ENCODE measurements at regions not wholly inside any gene's neighbourhood (a gene's known extent, or its start where the extent isn't known, plus 50 kb on each side); places are given as distances from the start of the nearest gene placed in this dataset.

- DNase-seq, result no peak
Measured at GRCh38 chr4:63020661-63021060, 1388.6 kb downstream of the TECRL start.

GRCh38 chr4:63017300-63017699 is 1392.0 kb downstream of the TECRL start:
- no peak for DNase-seq

DNA sequence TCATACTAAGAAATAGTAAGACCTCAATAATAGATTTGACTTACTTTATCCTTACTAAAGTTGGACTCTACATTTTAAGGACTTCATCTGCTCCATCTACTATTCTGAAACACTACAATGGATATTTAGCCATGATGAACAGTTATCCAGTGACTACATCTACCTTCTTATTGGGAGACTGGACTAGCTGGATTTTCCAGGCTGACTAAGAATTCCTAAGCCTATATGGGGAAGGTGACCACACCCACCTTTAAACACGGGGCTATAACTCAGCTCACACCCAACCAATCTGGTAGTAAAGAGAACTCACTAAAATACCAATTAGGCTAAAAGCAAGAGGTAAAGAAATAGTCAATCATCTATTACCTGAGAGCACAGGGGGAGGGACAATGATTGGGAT is 1438.4 kb downstream of the TECRL start:
- no peak for DNase-seq

GRCh38 chr4:62960415-62960814 is 1448.8 kb downstream of the TECRL start:
- no peak for DNase-seq

DNA sequence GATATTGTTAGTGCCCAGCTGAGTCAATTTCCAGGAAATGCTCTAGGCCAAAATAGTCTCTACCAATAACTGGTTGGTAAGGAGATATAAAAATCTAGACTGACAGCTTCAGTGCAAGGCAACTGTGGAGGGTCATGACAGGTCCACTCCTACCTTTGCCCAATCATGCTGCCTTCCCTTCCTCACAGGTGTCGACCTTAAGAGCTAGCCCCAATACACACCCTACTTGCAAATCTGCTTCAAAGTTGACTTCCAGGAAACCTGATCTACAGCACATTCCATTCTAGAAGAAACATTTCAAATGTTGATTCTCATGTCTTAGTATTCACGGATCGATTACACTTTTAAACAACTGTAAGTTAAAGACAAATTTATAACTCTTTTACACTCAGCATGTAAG is 1455.5 kb downstream of the TECRL start:
- DNase-seq, result no peak

GRCh38 chr4:62952366-62952765 is 1456.9 kb downstream of the TECRL start:
- DNase-seq, result no peak

DNA sequence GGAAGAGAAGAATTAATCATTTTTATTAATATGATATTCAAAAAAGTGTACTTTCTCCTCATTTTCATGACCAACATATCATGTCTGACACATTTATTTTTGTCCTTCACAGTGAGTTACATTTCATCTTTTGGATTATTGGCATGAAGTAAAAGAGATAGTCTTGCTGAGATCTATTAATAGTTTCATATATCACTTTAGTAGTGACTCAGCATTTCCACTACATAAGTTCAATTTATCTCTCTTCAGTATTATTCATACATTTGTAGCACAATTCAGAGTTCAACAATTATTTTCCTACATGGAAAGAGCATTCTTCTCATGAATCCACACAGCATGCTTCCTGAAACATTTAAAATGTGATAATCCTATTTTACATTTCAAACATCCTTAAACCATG is 1461.1 kb downstream of the TECRL start:
- peak; percentile 2 for DNase-seq

DNA sequence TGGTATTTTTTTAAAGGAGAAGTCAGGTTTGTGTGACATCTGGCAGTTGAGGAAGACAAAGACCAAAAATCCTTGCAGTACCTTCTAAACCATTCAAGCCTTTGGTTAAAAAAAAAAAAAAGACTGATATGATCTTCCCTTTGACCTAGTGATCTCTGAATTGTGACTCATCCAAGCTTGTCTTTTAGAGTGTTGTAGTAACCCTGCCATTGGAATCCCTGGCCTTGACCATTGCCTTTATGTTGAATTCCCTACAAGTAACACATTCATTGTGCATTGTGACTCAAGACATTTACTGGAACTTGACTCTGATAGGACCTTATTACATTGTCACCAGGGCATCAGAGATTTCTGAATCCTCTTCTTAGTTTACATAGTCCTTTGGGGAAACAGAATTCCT is 1469.0 kb downstream of the TECRL start:
- DNase-seq, result no peak

- no peak for DNase-seq
Measured at GRCh38 chr4:62930884-62931283, 1478.4 kb downstream of the TECRL start.

GRCh38 chr4:62928483-62928882 is 1480.8 kb downstream of the TECRL start:
- DNase-seq, result no peak

DNA sequence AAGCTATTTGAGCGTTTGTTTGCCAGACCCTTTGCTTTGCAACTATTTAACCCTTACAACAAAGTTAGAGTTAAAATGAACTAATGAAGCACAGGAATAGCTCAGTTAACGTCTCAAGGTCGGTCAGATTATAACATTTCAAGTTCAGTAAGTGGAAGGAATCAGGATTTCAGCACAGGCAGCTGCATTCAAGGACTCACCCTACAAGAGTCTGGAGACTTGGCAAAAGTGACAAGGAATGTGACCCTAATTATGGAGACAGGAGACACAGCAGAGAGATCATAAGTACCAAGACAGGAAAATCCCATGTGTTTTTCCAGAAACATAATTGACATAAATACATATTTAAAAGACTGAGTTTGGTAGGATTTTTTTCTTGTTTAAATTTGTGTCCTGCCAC is 1481.7 kb downstream of the TECRL start:
- no peak for DNase-seq

DNA sequence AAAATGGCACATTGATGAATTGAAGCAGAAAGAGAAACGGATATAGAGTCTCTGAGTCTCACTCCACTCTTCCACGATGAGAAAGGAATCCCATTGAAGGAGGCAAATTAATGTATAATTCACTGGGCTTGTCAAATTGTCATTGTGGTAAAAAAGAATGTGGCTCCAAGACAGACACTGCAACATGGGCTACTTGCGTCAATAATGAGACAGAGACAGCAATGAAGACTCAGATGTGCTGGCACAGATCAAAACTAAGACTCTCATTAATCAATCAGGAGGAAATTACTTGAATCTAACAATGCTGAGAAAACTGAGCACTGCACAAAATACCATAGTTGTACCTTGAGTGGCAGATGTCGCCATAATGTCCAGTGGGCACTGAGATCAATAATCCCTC is 1485.5 kb downstream of the TECRL start:
- no peak for DNase-seq

DNA sequence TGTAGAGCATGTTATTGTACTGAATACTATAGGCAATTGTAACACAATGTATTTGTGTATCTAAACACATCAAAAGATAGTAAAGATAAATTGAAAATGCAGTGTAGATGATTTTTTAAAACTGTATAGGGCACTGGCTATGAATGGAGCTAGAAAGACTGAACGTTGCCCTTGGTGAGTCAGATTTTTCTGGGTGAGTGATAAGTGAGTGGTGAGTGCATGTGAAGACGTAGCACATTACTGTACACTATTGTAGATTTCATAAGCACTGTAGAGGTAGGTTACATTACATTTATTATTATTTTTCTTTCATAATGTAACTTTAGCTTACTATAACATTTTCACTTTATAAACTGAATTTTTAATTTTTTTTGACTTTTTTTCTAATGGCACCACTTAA is 1491.6 kb downstream of the TECRL start:
- no peak for DNase-seq

DNA sequence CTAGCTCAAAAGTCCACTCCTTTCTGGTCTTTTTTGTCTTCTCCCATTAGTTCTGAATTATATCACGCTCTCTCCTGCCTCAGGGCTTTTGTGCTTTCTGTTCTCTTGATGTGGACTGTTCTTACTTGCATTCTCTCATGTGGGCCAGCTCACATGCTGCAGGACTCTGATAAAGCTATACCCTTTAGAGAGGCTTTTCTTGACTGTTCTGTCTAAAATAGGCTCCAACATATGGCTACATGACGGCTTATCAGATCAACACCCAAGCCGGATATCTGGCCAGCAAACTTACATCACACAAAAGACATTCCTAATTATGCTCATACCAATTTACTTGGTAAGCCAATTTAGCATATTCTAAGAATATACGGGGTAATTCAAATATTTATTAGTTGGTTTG is 1494.5 kb downstream of the TECRL start:
- DNase-seq, result no peak

DNA sequence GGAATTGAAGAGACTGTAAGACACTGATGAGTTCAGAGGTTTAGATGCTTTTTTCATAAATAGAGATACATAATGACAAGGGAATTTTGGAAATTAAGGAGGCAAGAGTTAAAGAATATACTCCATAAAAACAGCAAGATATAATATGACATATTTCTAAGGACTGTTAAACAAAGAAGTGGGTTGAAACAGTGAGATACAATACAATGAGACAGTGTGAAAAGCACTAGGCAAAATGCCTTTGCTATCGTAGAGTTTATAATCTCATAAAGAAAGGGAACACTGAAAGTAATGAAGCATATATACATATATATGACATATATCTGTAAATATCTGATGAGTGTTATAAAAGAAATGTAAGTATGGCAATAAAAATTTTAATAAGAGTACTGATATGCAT is 1496.2 kb downstream of the TECRL start:
- no peak for DNase-seq

- no peak for DNase-seq
Measured at GRCh38 chr4:62912531-62912930, 1496.7 kb downstream of the TECRL start.

- no peak for DNase-seq
Measured at GRCh38 chr4:62909238-62909637, 1500.0 kb downstream of the TECRL start.

- DNase-seq, result no peak
Measured at GRCh38 chr4:62901101-62901500, 1508.1 kb downstream of the TECRL start.

- DNase-seq, result peak; percentile 22
Measured at GRCh38 chr4:62899646-62900364, 1509.4 kb downstream of the TECRL start.

- no peak for DNase-seq
Measured at GRCh38 chr4:62898115-62898514, 1511.1 kb downstream of the TECRL start.

DNA sequence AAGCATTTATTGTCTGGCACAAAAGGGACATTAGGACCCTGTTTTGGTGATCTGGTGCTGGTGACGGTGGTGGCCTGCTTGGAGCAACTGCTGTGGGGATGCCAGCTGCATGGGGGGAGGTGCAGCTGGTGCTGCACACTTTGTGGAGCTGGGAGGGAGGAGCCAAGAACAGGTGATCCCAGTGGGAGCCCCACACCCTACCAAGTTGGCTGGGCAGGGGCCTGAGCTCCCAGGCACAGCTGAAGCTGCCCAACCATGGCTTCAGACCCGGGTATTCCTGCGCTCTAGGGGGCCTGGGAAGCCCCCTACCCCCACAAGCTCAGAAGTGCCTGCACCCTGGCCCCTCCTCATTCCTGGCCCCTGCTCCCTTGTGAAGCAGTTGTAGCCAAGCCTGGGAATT is 1512.5 kb downstream of the TECRL start:
- no peak for DNase-seq

DNA sequence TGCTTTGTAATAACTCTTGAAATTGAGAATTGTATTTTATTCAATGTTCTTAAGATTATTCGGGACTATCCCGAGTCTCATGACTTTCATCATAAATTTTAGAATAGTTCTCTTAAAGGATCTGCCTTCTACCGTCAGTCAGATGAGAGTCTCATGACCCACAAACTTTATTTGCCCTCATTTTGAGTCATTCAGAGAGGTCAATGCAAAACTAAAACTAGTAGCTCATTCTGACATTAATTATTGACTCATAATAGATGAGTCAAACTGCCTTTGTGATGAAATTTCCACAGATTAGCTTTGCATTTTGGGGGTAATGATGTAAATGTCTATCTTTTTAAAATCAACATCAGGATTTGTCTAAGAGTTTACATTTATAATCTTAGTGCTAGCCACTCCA is 1527.3 kb downstream of the TECRL start:
- peak; percentile 4 for DNase-seq

- DNase-seq, result peak; percentile 9
Measured at GRCh38 chr4:62881210-62881609, 1528.0 kb downstream of the TECRL start.

- no peak for DNase-seq
Measured at GRCh38 chr4:62872856-62873255, 1536.4 kb downstream of the TECRL start.

DNA sequence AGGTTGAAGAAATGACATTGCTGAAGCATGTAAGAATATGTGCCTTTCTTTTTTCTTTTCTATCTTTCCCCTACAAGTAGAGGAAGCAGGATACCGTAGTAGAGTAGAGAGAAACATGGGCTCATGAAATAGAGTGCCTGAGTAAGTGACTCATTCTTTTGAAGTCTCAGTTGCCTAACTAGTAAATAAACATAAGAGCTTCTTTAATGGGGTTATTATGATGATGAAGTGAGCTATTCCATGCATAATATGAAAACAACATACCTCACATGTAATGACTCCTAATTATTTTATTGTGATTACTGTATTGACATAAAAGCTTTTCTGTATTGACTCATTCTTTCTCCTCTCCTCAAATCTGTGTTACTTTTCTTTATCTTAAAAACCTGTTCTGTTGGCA is 1538.2 kb downstream of the TECRL start:
- no peak for DNase-seq

All from fibroblast of skin of scalp (primary cell).